H9 (cell line): ENCODE measurements at regions not wholly inside any gene's neighbourhood (a gene's known extent, or its start where the extent isn't known, plus 50 kb on each side); places are given as distances from the start of the nearest gene placed in this dataset.

ENCODE experiments used
- DNase-seq: peaks from one replicate; pipeline ENCODE4 v3.0.0-alpha.2; 2017
- H2AFZ ChIP-seq: one replicate; pipeline ENCODE4 v1.6.1; 2013; ENCODE audit warnings: mild to moderate bottlenecking, low read length, control low read depth, moderate library complexity
- H2AK5ac ChIP-seq: 2 replicates; pipeline ENCODE4 v1.6.1; 2013; ENCODE audit warnings: low read length, control low read depth, mixed read lengths; ENCODE audit not compliant: insufficient read length
- H2BK120ac ChIP-seq: one replicate; pipeline ENCODE4 v1.6.1; 2013; ENCODE audit warnings: low read depth, mild to moderate bottlenecking, low read length, control low read depth, inconsistent platforms; ENCODE audit not compliant: poor library complexity, severe bottlenecking
- H2BK12ac ChIP-seq: 2 replicates; pipeline ENCODE4 v1.6.1; 2013; ENCODE audit warnings: low read length, control low read depth, mixed read lengths, low read depth; ENCODE audit not compliant: insufficient read length
- H2BK15ac ChIP-seq: 2 replicates; pipeline ENCODE4 v1.6.1; 2013; ENCODE audit warnings: low read depth, low read length, control low read depth
- H2BK20ac ChIP-seq: one replicate; pipeline ENCODE4 v1.6.1; 2013; ENCODE audit warnings: low read depth, mild to moderate bottlenecking, low read length, control low read depth, inconsistent platforms; ENCODE audit not compliant: poor library complexity, severe bottlenecking
- H2BK5ac ChIP-seq: 2 replicates; pipeline ENCODE4 v1.6.1; 2013; ENCODE audit warnings: low read length, control low read depth, mixed read lengths; ENCODE audit not compliant: insufficient read length
- H3K14ac ChIP-seq: 2 replicates; pipeline ENCODE4 v1.6.1; 2013; ENCODE audit warnings: low read length, control low read depth; ENCODE audit not compliant: insufficient read depth
- H3K18ac ChIP-seq: 2 replicates; pipeline ENCODE4 v1.6.1; 2013; ENCODE audit warnings: low read depth, mild to moderate bottlenecking, mixed read lengths, low read length, control low read depth; ENCODE audit not compliant: insufficient read length
- H3K23ac ChIP-seq: 2 replicates; pipeline ENCODE4 v1.6.1; 2013; ENCODE audit warnings: low read length, control low read depth, mixed read lengths, low read depth; ENCODE audit not compliant: insufficient read length
- H3K23me2 ChIP-seq: 2 replicates; pipeline ENCODE4 v1.6.1; 2013; ENCODE audit warnings: low read depth, mild to moderate bottlenecking, mixed read lengths, low read length, control low read depth; ENCODE audit not compliant: insufficient read length, poor library complexity, severe bottlenecking
- H3K27ac ChIP-seq: 2 replicates; pipeline ENCODE4 v1.5.1; 2013; ENCODE audit warnings: low read length, control low read depth, mixed read lengths, low read depth; ENCODE audit not compliant: insufficient read length
- H3K27me3 ChIP-seq: 2 replicates; pipeline ENCODE4 v1.6.1; 2013; ENCODE audit warnings: low read length, control low read depth, inconsistent platforms; ENCODE audit not compliant: insufficient read depth
- H3K4ac ChIP-seq: 2 replicates; pipeline ENCODE4 v1.6.1; 2013; ENCODE audit warnings: low read depth, mild to moderate bottlenecking, control low read depth, inconsistent platforms, low read length, moderate library complexity
- H3K4me1 ChIP-seq: 2 replicates; pipeline ENCODE4 v1.6.1; 2013; ENCODE audit warnings: low read length, control low read depth, inconsistent platforms; ENCODE audit not compliant: insufficient read depth
- H3K4me2 ChIP-seq: 2 replicates; pipeline ENCODE4 v1.6.1; 2013; ENCODE audit warnings: low read length, control low read depth, mixed read lengths; ENCODE audit not compliant: insufficient read length, insufficient read depth
- H3K56ac ChIP-seq: 2 replicates; pipeline ENCODE4 v1.6.1; 2013; ENCODE audit warnings: low read depth, mild to moderate bottlenecking, mixed read lengths, low read length, control low read depth; ENCODE audit not compliant: insufficient read length
- H3K79me1 ChIP-seq: 2 replicates; pipeline ENCODE4 v1.6.1; 2013; ENCODE audit warnings: low read depth, mild to moderate bottlenecking, moderate library complexity, low read length, control low read depth, inconsistent platforms; ENCODE audit not compliant: insufficient read depth, poor library complexity, severe bottlenecking
- H3K79me2 ChIP-seq: 2 replicates; pipeline ENCODE4 v1.6.1; 2013; ENCODE audit warnings: low read length, control low read depth, inconsistent platforms; ENCODE audit not compliant: insufficient read depth
- H3K9ac ChIP-seq: 2 replicates; pipeline ENCODE4 v1.6.1; 2013; ENCODE audit warnings: low read length, control low read depth, mixed read lengths; ENCODE audit not compliant: insufficient read length; ENCODE audit errors: extremely low read depth
- H3K9me3 ChIP-seq: one replicate; pipeline ENCODE4 v1.6.1; 2013; ENCODE audit warnings: low read depth, low read length, inconsistent platforms; ENCODE audit not compliant: control insufficient read depth
- H3T11ph ChIP-seq: one replicate; pipeline ENCODE4 v1.6.1; 2013; ENCODE audit warnings: mild to moderate bottlenecking, low read length, control low read depth, inconsistent platforms
- H4K20me1 ChIP-seq: one replicate; pipeline ENCODE4 v1.6.1; 2013; ENCODE audit not compliant: control insufficient read depth, insufficient read length, insufficient read depth
- H4K5ac ChIP-seq: 2 replicates; pipeline ENCODE4 v1.6.1; 2013; ENCODE audit warnings: low read depth, mild to moderate bottlenecking, mixed read lengths, low read length, control low read depth; ENCODE audit not compliant: insufficient read length
- H4K8ac ChIP-seq: replicated peaks from 2 replicates; pipeline ENCODE4 v1.6.1; 2013; ENCODE audit warnings: low read length, control low read depth, mixed read lengths, low read depth; ENCODE audit not compliant: insufficient read length
- H4K91ac ChIP-seq: 2 replicates; pipeline ENCODE4 v1.6.1; 2013; ENCODE audit warnings: low read depth, mild to moderate bottlenecking, moderate library complexity, mixed read lengths, low read length, control low read depth; ENCODE audit not compliant: insufficient read length
- H3K27ac Mint-ChIP-seq, 3 experiments: 2 replicates in 2 of 3; 3 replicates in 1 of 3; pipeline ENCODE4 v1.8.0; 2020 to 2021; ENCODE audit warnings: mixed read lengths in 3 of 3, mild to moderate bottlenecking in 1 of 3, moderate library complexity in 1 of 3
- H3K27me3 Mint-ChIP-seq: 2 replicates; pipeline ENCODE4 v1.8.0; 2021; ENCODE audit warnings: low read depth, mild to moderate bottlenecking, moderate library complexity, mixed read lengths
- H3K36me3 Mint-ChIP-seq, 3 experiments: 2 replicates in 2 of 3; 3 replicates in 1 of 3; pipeline ENCODE4 v1.8.0; 2020 to 2021; ENCODE audit warnings: low read depth in 3 of 3, mixed read lengths in 3 of 3; ENCODE audit not compliant: insufficient read depth in 1 of 3
- H3K4me1 Mint-ChIP-seq, 2 experiments: 2 replicates each; pipeline ENCODE4 v1.8.0; 2020; ENCODE audit warnings: mixed read lengths in 2 of 2
- H3K4me3 Mint-ChIP-seq, 2 experiments: 2 replicates in 1 of 2; 3 replicates in 1 of 2; pipeline ENCODE4 v1.8.0; 2020 to 2021; ENCODE audit warnings: mild to moderate bottlenecking in 2 of 2, mixed read lengths in 2 of 2, moderate library complexity in 1 of 2
- H3K9me3 Mint-ChIP-seq, 2 experiments: 2 replicates in 1 of 2; 3 replicates in 1 of 2; pipeline ENCODE4 v1.8.0; 2020; ENCODE audit warnings: mild to moderate bottlenecking in 2 of 2, mixed read lengths in 2 of 2, moderate library complexity in 1 of 2
- CTCF ChIP-seq: fragments of 200-600 bp; sonication (generic); conservative IDR thresholded peaks from 3 replicates; pipeline ENCODE4 v1.8.0; 2021; ENCODE audit warnings: antibody characterized with exemption, mild to moderate bottlenecking
- WGBS: extraction: QIAGEN DNeasy Blood & Tissue Kit; methylation state at CpG from one replicate; pipeline ENCODE4 v1.1.7; 2013; ENCODE audit warnings: missing lambda C conversion rate, low lambda C conversion rate, mixed read lengths; ENCODE audit not compliant: insufficient read length; ENCODE audit errors: extremely low coverage; 5-methylcytosine and 5-hydroxymethylcytosine counted together
- microRNA-seq: library from miRNA; unstranded; fragments of <30 nt; microRNA quantifications from one replicate; pipeline ENCODE4, GENCODE V29; 2020; ENCODE audit warnings: borderline microRNAs expressed

- Mint-ChIP-seq H3K9me3 (no peaks in the 10 kb centered on the region; a peak in 1 of 5 replicates), H3K4me3 (no peak overlapping the region; a peak in 1 of 5 replicates), H3K27me3 (peaks cover 2% of the 10 kb centered on the region; the same call in 1 of the 2 replicates), H3K27ac (peak overlapping the region; percentile 1 to 67 (median 40); a peak in 3 of 7 replicates), H3K4me1 (peaks cover 39 to 42% of the 10 kb centered on the region in 2 experiments), H3K36me3 (0 out of 7 replicates have a peak, but pooled peaks cover 0 to 5% (median 0%) of the 10 kb centered on the region in 3 experiments)
- Histone ChIP-seq H2BK120ac (peak overlapping the region; percentile 80), H2BK12ac (no peak overlapping the region), H3K79me1 (no peaks in the 10 kb centered on the region), H3K18ac (no peak overlapping the region), H3T11ph (no peak overlapping the region), H3K4me2 (no peak overlapping the region), H2BK5ac (no peak overlapping the region), H3K27me3 (no peaks in the 10 kb centered on the region), H3K56ac (no peak overlapping the region), H2BK15ac (no peak overlapping the region), H2AK5ac (no peak overlapping the region), H3K4me1 (peaks cover 5% of the 10 kb centered on the region; the same call in 1 of the 2 replicates), H3K27ac (peak overlapping the region; percentile 14), H3K23me2 (no peaks in the 10 kb centered on the region), H4K8ac (no peak overlapping the region), H3K9ac (no peak overlapping the region), H3K4ac (no peak overlapping the region), H3K23ac (no peak overlapping the region), H4K91ac (no peak overlapping the region), H4K5ac (no peak overlapping the region), H2AFZ (peak overlapping the region; percentile 15), H2BK20ac (no peak overlapping the region), H3K79me2 (no peaks in the 10 kb centered on the region), H4K20me1 (no peaks in the 10 kb centered on the region), H3K14ac (no peak overlapping the region), H3K9me3 (no peaks in the 10 kb centered on the region)
- TF ChIP-seq CTCF, result no peak
- peak; percentile 38 for DNase-seq
- WGBS, result no CpG with 5 or more reads among the region's 6 CpGs
These were observed 50.9 kb upstream of the NR5A2 start for GRCh38 chr1:199976496-199977144.

Small RNA genes lying in the stretch of these regions (microRNA-seq; reads per million reads assigned to microRNA genes)
- gene MIR181A1, result 9.0 reads per million, percentile 44 among the genes with 10 or more reads in this experiment
- gene MIR181B1, result 1.0 reads per million
